PC-9 (cell line): ENCODE measurements at regions not wholly inside any gene's neighbourhood (a gene's known extent, or its start where the extent isn't known, plus 50 kb on each side); places are given as distances from the start of the nearest gene placed in this dataset.

ENCODE experiments used
- CTCF ChIP-seq: fragments of 200-600 bp; sonication (generic); conservative IDR thresholded peaks from 2 replicates; pipeline ENCODE4 v1.6.1; 2017; ENCODE audit warnings: mixed run types, antibody characterized with exemption, mild to moderate bottlenecking, moderate library complexity
- EZH2 ChIP-seq: fragments of 200-600 bp; sonication (generic); IDR thresholded peaks from 2 replicates; pipeline ENCODE4 v1.8.0; 2017; ENCODE audit warnings: antibody characterized with exemption, low read depth

GRCh38 chr18:78602430-78602829 is 377.2 kb upstream of the SALL3 start:
- TF ChIP-seq CTCF (no peak), EZH2 (no peak)
